Naive thymus-derived CD4-positive, alpha-beta T cell (primary cell): ENCODE measurements at regions not wholly inside any gene's neighbourhood (a gene's known extent, or its start where the extent isn't known, plus 50 kb on each side); places are given as distances from the start of the nearest gene placed in this dataset.

Experiments
- ATAC-seq: fragments of 150-1000 bp; cut with Tn5 transposase; 2 replicates; pipeline ENCODE4 v1.10.0; 2021; ENCODE audit warnings: mild to moderate bottlenecking, moderate library complexity
- CTCF ChIA-PET: fragments of 350-600 bp; sonication (Branson Sonifier 250); formaldehyde crosslinking; loops from one replicate; lab custom pipeline; 2021; ENCODE audit warnings: antibody characterized with exemption; lab: Charles Lee
- POLR2A ChIA-PET: fragments of 350-600 bp; sonication (Branson Sonifier 250); formaldehyde crosslinking; loops from one replicate; lab custom pipeline; 2021; ENCODE audit warnings: antibody characterized with exemption, inconsistent platforms; lab: Charles Lee
- DNase-seq, 9 donors: peaks; one replicate each; pipeline versions ENCODE4 v3.0.0 to v3.0.0-alpha.2; 2020 to 2022; ENCODE audit warnings: mixed read lengths in 1 of 9
- H3K27ac ChIP-seq: one replicate; pipeline ENCODE4 v1.7.0; 2013; ENCODE audit warnings: mild to moderate bottlenecking, low read depth, low read length, moderate library complexity
- H3K27me3 ChIP-seq, 2 donors: one replicate each; pipeline ENCODE4 v1.7.0; 2013; ENCODE audit warnings: low read length in 2 of 2, mild to moderate bottlenecking in 2 of 2, moderate library complexity in 2 of 2; ENCODE audit not compliant: control insufficient read depth in 2 of 2, insufficient read depth in 2 of 2
- H3K36me3 ChIP-seq, 3 experiments: 1 replicate in 2 of 3; 2 replicates in 1 of 3; pipeline ENCODE4 v1.7.0; 2013; ENCODE audit warnings: low read length in 3 of 3, mild to moderate bottlenecking in 3 of 3, moderate library complexity in 1 of 3; ENCODE audit not compliant: insufficient read depth in 3 of 3, control insufficient read depth in 2 of 3
- H3K4me1 ChIP-seq, 2 donors: one replicate each; pipeline ENCODE4 v1.7.0; 2013; ENCODE audit warnings: low read length in 2 of 2, mild to moderate bottlenecking in 2 of 2, moderate library complexity in 1 of 2; ENCODE audit not compliant: control insufficient read depth in 2 of 2, insufficient read depth in 2 of 2
- H3K4me3 ChIP-seq: 2 replicates; pipeline ENCODE4 v1.7.0; 2013; ENCODE audit warnings: mild to moderate bottlenecking, low read length
- H3K9me3 ChIP-seq, 3 experiments: 1 replicate in 2 of 3; 2 replicates in 1 of 3; pipeline ENCODE4 v1.7.0; 2013; ENCODE audit warnings: low read length in 3 of 3; ENCODE audit not compliant: control insufficient read depth in 2 of 3
- H3K27ac Mint-ChIP-seq, 9 donors: one replicate each; pipeline ENCODE4 v1.8.0; 2020 to 2022; ENCODE audit warnings: mixed read lengths in 9 of 9, mild to moderate bottlenecking in 8 of 9, moderate library complexity in 5 of 9, inconsistent platforms in 2 of 9
- H3K27me3 Mint-ChIP-seq, 5 donors: one replicate each; pipeline ENCODE4 v1.8.0; 2021 to 2022; ENCODE audit warnings: mixed read lengths in 5 of 5, mild to moderate bottlenecking in 1 of 5
- H3K36me3 Mint-ChIP-seq, 5 donors: one replicate each; pipeline ENCODE4 v1.8.0; 2020 to 2022; ENCODE audit warnings: mixed read lengths in 5 of 5, mild to moderate bottlenecking in 3 of 5, inconsistent platforms in 1 of 5
- H3K4me1 Mint-ChIP-seq, 7 donors: one replicate each; pipeline ENCODE4 v1.8.0; 2020 to 2022; ENCODE audit warnings: mixed read lengths in 7 of 7, mild to moderate bottlenecking in 3 of 7, inconsistent platforms in 1 of 7
- H3K4me3 Mint-ChIP-seq, 10 donors: one replicate each; pipeline ENCODE4 v1.8.0; 2020 to 2022; ENCODE audit warnings: mild to moderate bottlenecking in 10 of 10, mixed read lengths in 10 of 10, moderate library complexity in 6 of 10, inconsistent platforms in 2 of 10
- H3K9me3 Mint-ChIP-seq, 11 donors: one replicate each; pipeline ENCODE4 v1.8.0; 2020 to 2022; ENCODE audit warnings: mixed read lengths in 11 of 11, mild to moderate bottlenecking in 4 of 11, inconsistent platforms in 1 of 11, moderate library complexity in 1 of 11
- intact Hi-C, 2 donors: fragments of 100-400 bp; cut with micrococcal nuclease; formaldehyde crosslinking; loops; one replicate each; pipeline ENCODE4 v1.15.1; 2023

- Histone ChIP-seq H3K27ac (no peak overlapping the region), H3K27me3 (no peaks in the 10 kb centered on the region), H3K36me3 (no peaks in the 10 kb centered on the region), H3K4me3 (no peak overlapping the region), H3K4me1 (no peaks in the 10 kb centered on the region), H3K9me3 (no peaks in the 10 kb centered on the region)
- ChIA-PET POLR2A (no interaction called here), CTCF (no interaction called here)
- peaks cover 0 to 7% (median 0%) of the 10 kb centered on the region in 5 donors for H3K27me3 Mint-ChIP-seq
- intact Hi-C loops = no loop called here
- DNase-seq (no peak), ATAC-seq (no peak)
- no peaks in the 10 kb centered on the region for H3K4me1 Mint-ChIP-seq
- no peaks in the 10 kb centered on the region for H3K36me3 Mint-ChIP-seq
- H3K27ac Mint-ChIP-seq = no peak overlapping the region
- no peak overlapping the region for H3K4me3 Mint-ChIP-seq
- no peaks in the 10 kb centered on the region for H3K9me3 Mint-ChIP-seq
Measured at GRCh38 chr7:42405782-42406181, 168.8 kb upstream of the GLI3 start.

DNA sequence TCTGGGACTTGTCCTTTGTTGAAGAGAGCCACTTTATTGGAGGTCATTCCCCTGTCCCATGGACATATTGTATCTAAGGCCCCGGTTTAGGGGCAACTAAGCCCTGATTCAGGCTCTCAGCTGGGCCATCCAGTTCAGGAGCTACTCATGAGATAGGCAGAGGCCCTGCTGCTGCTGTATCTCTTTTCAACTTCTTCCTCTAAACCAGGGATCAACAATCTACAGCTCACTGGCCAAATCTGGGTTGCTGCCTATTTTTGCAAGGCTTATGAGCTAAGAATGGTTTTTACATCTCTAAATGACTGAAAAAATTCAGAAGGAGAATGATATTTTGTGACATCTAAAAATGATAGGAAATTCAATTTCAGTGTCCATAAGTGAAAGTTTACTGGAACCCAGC lies 166.8 kb upstream of the GLI3 start:
- Histone ChIP-seq H3K9me3 (no peaks in the 10 kb centered on the region), H3K4me3 (no peak overlapping the region), H3K27me3 (no peaks in the 10 kb centered on the region), H3K36me3 (no peaks in the 10 kb centered on the region), H3K27ac (no peak overlapping the region), H3K4me1 (no peaks in the 10 kb centered on the region)
- Mint-ChIP-seq H3K9me3 (no peaks in the 10 kb centered on the region), H3K4me3 (no peak overlapping the region), H3K4me1 (no peaks in the 10 kb centered on the region), H3K36me3 (no peaks in the 10 kb centered on the region), H3K27me3 (no peaks in the 10 kb centered on the region), H3K27ac (no peak overlapping the region)
- intact Hi-C loops = no loop called here
- no peak for DNase-seq
- no peak for ATAC-seq
- CTCF ChIA-PET = no interaction called here
- POLR2A ChIA-PET = no interaction called here

- no peaks in the 10 kb centered on the region for H3K36me3 ChIP-seq
- peaks cover 0 to 5% (median 0%) of the 10 kb centered on the region in 5 donors for H3K27me3 Mint-ChIP-seq
- no peaks in the 10 kb centered on the region for H3K27me3 ChIP-seq
- no peak overlapping the region for H3K27ac Mint-ChIP-seq
- no peaks in the 10 kb centered on the region for H3K36me3 Mint-ChIP-seq
- H3K4me1 ChIP-seq = no peaks in the 10 kb centered on the region
- no peak for DNase-seq
- H3K4me3 ChIP-seq = no peak overlapping the region
- H3K27ac ChIP-seq = no peak overlapping the region
- CTCF ChIA-PET = no interaction called here
- POLR2A ChIA-PET = no interaction called here
- no peaks in the 10 kb centered on the region for H3K9me3 Mint-ChIP-seq
- intact Hi-C loops = no loop called here
- H3K9me3 ChIP-seq = no peaks in the 10 kb centered on the region
- ATAC-seq = no peak
- H3K4me3 Mint-ChIP-seq = no peak overlapping the region
- no peaks in the 10 kb centered on the region for H3K4me1 Mint-ChIP-seq
Measured at GRCh38 chr7:42400961-42401360, 164.0 kb upstream of the GLI3 start.

DNA sequence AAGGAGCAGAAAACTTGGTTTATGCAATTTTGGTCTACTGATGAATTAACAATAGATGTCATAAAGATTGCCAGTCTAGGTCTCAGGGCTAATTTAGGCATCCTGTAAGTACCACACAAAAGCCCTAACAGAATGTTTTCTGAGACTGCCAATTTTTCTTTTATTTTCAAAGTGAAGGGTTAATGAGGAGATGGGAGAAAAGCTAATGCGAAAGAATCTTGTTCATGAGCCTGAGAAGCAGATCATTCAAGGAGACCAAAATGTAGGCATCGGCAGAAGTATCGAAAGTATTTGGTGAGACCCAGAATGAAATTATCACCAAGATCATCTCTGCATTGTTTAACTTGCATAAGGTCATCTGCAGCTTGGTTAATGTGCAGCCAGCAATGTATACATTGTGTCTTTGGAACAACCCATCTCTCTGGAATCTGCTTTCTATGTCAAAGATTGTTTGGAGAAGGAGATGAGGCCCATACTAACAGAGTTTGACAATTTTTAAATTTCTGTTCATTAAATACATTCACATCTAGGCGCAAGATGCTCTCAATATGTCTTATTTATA lies 163.3 kb upstream of the GLI3 start:
- no peaks in the 10 kb centered on the region for H3K9me3 ChIP-seq
- ChIA-PET CTCF (no interaction called here), POLR2A (no interaction called here)
- H3K9me3 Mint-ChIP-seq = no peaks in the 10 kb centered on the region
- H3K4me1 ChIP-seq = no peaks in the 10 kb centered on the region
- H3K27ac Mint-ChIP-seq = no peak overlapping the region
- no peaks in the 10 kb centered on the region for H3K4me1 Mint-ChIP-seq
- DNase-seq (no peak), ATAC-seq (no peak)
- no peaks in the 10 kb centered on the region for H3K27me3 ChIP-seq
- intact Hi-C loops = no loop called here
- H3K4me3 Mint-ChIP-seq = no peak overlapping the region
- no peaks in the 10 kb centered on the region for H3K36me3 ChIP-seq
- no peak overlapping the region for H3K4me3 ChIP-seq
- peaks cover 0 to 5% (median 0%) of the 10 kb centered on the region in 5 donors for H3K27me3 Mint-ChIP-seq
- no peaks in the 10 kb centered on the region for H3K36me3 Mint-ChIP-seq
- H3K27ac ChIP-seq = no peak overlapping the region

DNA sequence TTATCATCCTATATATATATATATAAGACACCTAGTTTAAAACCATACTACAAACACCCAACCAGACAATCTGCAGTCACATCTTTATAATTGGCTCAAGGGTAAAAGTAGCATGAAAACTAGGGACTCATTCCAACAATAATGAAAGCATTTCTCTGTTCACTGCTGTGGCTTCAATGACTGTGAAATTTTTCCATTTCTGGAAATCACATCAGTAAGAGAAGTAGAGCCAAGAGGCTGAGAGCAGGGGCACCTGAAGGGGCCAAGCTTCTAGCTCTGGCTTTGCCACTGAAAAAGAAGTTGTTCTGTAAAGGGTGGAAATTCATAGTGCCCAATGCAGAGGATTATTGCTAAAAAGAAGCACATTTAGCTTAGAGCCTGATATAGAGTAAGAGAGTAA lies 158.6 kb upstream of the GLI3 start:
- Histone ChIP-seq H3K4me3 (no peak overlapping the region), H3K27me3 (no peaks in the 10 kb centered on the region), H3K4me1 (no peaks in the 10 kb centered on the region), H3K9me3 (no peaks in the 10 kb centered on the region), H3K27ac (no peak overlapping the region), H3K36me3 (no peaks in the 10 kb centered on the region)
- Mint-ChIP-seq H3K9me3 (peaks cover 0 to 2% (median 0%) of the 10 kb centered on the region in 11 donors), H3K4me3 (no peak overlapping the region), H3K4me1 (no peaks in the 10 kb centered on the region), H3K27me3 (peaks cover 0 to 5% (median 0%) of the 10 kb centered on the region in 5 donors), H3K27ac (no peak overlapping the region), H3K36me3 (no peaks in the 10 kb centered on the region)
- ATAC-seq (no peak), DNase-seq (no peak)
- ChIA-PET CTCF (no interaction called here), POLR2A (no interaction called here)
- intact Hi-C loops = no loop called here

DNA sequence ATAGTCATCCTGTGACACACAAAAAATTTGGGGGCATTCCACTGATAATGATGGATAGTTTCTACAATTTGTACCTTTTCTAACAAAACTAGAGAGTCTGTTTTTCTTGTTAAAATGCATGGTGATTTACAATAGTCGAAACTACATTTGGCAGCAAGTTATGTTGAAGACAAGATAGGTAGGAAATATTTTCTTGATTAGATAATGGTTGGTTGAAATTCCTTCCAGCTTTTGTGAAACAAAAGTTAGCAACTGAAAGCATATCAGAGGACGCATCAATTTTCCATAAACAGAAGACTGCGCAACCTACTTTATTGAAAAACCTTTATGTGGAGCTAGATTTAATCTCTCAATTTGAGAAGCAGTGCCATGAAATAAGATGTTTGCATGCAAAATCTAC lies 155.8 kb upstream of the GLI3 start:
- Mint-ChIP-seq H3K4me3 (no peak overlapping the region), H3K36me3 (no peaks in the 10 kb centered on the region), H3K27ac (no peak overlapping the region), H3K4me1 (no peaks in the 10 kb centered on the region), H3K27me3 (peaks cover 0 to 6% (median 5%) of the 10 kb centered on the region in 5 donors), H3K9me3 (peaks cover 0 to 2% (median 0%) of the 10 kb centered on the region in 11 donors)
- no peaks in the 10 kb centered on the region for H3K4me1 ChIP-seq
- CTCF ChIA-PET = no interaction called here
- DNase-seq (no peak), ATAC-seq (no peak)
- no peak overlapping the region for H3K27ac ChIP-seq
- intact Hi-C loops = no loop called here
- H3K27me3 ChIP-seq = no peaks in the 10 kb centered on the region
- H3K4me3 ChIP-seq = no peak overlapping the region
- H3K36me3 ChIP-seq = no peaks in the 10 kb centered on the region
- H3K9me3 ChIP-seq = no peaks in the 10 kb centered on the region
- POLR2A ChIA-PET = no interaction called here

GRCh38 chr7:42389697-42390096 lies 152.7 kb upstream of the GLI3 start:
- ChIA-PET POLR2A (no interaction called here), CTCF (no interaction called here)
- H3K4me1 ChIP-seq = no peaks in the 10 kb centered on the region
- H3K27ac Mint-ChIP-seq = no peak overlapping the region
- no peaks in the 10 kb centered on the region for H3K9me3 ChIP-seq
- H3K36me3 ChIP-seq = no peaks in the 10 kb centered on the region
- DNase-seq (no peak), ATAC-seq (no peak)
- no peak overlapping the region for H3K27ac ChIP-seq
- H3K36me3 Mint-ChIP-seq = no peaks in the 10 kb centered on the region
- peaks cover 0 to 6% (median 0%) of the 10 kb centered on the region in 5 donors for H3K27me3 Mint-ChIP-seq
- H3K27me3 ChIP-seq = no peaks in the 10 kb centered on the region
- H3K4me3 Mint-ChIP-seq = no peak overlapping the region
- no peaks in the 10 kb centered on the region for H3K4me1 Mint-ChIP-seq
- no peak overlapping the region for H3K4me3 ChIP-seq
- peaks cover 0 to 2% (median 0%) of the 10 kb centered on the region in 11 donors for H3K9me3 Mint-ChIP-seq
- intact Hi-C loops = no loop called here
